Hematopoietic multipotent progenitor cell treated with erythropoietin and hydrocortisone succinate and interleukin-3 and kit ligand, for 8 days (in vitro differentiated cells): ENCODE measurements at regions not wholly inside any gene's neighbourhood (a gene's known extent, or its start where the extent isn't known, plus 50 kb on each side); places are given as distances from the start of the nearest gene placed in this dataset.

Source experiments
- DNase-seq: peaks from one replicate; pipeline ENCODE4 v3.0.0-alpha.2; 2015

DNA sequence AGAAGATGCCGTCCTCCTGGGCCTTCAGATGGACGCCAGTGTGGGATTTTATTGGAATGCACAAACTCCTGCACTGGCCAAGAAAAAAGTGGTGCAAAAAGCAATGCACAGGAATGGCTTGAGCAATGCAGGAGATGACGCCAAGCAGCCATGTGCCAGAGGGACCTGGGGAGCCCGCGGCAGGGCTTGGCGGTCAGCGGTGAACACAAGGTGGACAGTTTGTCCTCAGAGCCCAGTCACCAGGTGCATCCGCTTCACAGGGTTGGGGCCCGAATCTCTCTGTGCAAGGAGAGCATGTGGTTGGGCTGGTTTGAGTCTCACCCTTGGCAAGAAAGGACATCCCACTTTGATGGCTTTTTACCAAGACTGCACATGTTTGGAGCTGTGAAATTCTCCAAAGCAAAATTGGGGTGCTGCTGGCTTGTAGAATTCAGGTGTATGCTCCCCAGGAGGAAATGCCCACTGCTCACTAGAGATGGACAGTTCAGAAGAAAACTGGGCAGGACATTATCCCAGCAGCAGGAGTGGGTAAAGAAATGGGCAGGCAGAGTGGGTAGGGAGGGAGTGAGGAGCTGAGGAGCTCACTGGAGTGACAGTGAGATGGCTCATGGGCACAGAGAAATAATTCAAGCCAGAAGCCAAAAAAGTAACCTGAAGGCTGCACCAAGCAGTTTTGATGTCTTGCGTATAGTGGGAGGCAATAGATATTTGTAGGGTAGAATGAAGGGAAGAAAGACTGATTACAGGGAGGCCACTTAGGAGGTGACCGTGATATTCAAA, 463.9 kb downstream of the MTRR start:
- DNase-seq: no peak

- no peak for DNase-seq
Observed at GRCh38 chr5:8333485-8333884, 464.5 kb downstream of the MTRR start.

DNA sequence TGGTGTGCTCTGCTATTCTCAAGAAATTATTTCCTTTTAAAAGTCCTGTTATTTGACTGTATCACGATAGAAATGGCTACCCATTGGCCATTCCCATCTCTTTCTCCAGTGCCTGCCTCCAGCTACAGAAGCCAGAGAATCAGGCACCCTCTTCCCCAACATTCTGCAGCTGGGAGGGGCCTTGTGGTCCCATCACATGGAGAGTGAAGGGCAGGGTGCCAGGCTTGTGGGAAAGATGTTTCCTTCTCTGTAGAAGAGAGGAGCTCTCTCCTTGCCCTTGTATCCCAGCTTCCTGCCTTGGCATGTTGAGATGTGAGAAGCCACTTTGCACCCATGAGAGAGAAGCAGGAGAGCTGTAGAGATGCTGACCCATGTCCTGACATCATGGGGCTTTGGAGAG, 465.0 kb downstream of the MTRR start:
- DNase-seq: no peak

DNA sequence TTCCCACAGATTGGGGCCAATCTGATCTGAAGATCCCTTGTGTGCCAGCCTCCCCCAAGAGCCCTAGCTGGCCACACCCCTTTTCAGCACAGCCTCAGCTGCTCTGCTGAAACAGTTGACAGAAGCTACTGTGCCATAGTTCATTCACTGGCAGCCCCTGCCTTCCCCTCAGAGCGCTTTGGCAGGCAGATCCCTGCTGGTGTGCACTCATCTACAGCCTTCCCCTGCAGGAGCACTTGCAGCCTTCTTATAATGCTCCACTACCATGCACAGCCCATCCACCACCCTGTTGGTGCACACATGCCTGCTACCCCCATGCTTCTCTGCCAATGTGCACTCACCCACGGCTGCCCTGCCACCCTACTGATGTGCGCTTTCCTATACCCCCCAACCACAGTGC, 471.3 kb downstream of the MTRR start:
- no peak for DNase-seq

GRCh38 chr5:8340739-8341344, 471.9 kb downstream of the MTRR start:
- DNase-seq: no peak

DNA sequence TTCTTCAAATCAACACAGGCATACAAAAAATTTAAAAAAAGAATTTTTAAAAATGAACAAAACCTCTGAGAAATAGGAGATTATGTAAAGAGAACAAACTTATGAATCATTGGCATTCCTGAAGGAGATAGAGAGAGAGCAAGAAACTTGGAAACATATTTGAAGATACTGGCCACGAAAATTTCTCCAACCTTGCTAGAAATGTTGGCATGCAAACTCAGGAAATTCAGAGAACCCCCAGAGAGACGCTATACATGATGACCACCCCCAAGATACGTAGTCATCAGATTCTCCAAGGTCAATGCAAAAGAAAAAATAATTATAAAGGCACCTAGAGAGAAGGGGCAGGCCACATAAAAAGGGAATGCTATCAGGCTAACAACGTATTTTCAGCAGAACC, 472.5 kb downstream of the MTRR start:
- DNase-seq: no peak

DNA sequence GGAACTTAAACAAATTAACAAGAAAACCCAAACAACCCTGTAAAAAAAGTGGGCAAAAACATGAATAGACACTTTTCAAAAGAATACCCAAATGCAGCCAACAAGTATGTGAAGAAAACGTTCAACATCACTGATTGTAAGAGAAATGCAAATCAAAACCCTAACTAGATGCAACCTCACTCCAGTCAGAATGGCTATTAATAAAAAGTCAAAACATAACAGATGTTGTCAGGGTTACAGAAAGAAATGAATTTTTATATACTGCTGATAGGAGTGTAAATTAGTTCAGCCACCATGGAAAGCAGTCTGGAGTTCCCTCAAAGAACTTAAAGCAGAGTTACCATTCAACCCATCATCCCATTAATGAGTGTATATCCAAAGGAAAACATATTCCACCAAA, 479.0 kb downstream of the MTRR start:
- DNase-seq: no peak

GRCh38 chr5:8349855-8350254, 480.9 kb downstream of the MTRR start:
- peak; percentile 30 for DNase-seq

DNA sequence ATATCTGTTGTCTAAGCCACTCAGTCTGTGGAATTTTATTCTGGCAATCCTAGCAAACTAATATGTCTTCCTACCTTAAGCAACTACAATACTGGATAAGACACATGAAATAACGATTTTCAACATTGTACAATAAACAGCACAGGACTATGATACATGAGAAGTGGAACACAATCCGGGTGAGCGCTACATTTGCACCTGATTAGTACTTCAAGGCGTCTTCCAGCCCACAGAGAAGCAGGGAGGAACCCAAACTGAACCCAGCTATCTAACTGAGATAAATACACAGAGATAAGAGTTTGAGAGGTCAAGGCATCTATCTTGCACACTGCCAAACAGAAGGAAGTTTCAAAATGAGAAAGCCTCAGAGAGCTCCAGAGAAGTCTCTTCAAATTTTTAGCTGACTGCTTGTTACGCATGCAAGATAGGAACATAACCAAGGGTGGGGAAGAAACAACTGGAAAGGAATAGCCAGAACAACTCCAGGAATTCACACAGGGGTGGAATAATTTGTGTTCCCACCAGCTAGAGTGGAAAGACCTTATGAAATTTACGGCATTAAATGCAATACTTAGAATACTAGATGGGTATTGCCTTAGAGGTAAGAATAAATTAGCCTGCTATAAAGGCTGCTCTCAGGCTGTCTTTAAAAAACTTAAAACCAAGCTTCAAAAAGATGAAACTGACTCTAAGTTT, 481.8 kb downstream of the MTRR start:
- DNase-seq: no peak

- DNase-seq: no peak
Observed at GRCh38 chr5:8355981-8356380, 487.0 kb downstream of the MTRR start.

- no peak for DNase-seq
Observed at GRCh38 chr5:8360012-8360411, 491.1 kb downstream of the MTRR start.

DNA sequence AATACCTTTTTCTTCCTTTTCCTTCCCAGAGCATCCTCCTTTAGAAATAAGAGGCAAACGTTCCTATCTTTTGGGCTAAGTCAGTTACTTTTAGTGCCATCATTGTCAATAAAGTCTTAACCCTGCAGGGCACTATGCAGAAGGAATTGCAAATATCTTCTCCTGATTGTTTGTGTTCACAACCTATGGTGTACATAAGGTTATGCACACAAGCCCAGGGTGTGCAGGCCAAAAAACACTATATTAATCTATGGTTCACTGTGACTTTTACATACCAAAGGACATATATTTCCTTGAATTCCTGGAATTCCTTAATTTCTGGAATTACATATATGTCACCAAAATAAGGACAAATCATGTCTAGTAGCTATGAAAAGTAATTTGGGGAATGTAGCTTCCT, 493.5 kb downstream of the MTRR start:
- no peak for DNase-seq

GRCh38 chr5:8363138-8363537, 494.2 kb downstream of the MTRR start:
- no peak for DNase-seq

- no peak for DNase-seq
Observed at GRCh38 chr5:8366266-8366665, 497.3 kb downstream of the MTRR start.

DNA sequence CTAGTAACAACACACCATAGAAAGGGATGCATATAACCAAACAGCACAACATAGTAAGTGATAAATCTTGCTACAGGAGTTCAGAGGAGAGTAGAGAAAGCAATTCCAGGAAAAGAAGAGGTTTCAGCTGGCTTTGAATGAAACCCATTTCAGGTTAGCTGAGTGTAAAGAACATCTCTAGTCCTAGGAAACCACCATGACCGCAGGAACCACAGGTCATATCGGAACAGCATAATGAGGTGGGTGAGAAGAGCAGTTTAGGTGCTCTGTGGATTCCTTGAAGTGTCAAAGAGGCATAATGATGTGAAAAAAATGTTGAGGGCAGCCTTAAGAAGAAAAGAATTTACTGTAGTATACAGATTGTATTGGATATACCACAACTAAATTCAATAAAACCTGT, 507.5 kb downstream of the MTRR start:
- no peak for DNase-seq

DNA sequence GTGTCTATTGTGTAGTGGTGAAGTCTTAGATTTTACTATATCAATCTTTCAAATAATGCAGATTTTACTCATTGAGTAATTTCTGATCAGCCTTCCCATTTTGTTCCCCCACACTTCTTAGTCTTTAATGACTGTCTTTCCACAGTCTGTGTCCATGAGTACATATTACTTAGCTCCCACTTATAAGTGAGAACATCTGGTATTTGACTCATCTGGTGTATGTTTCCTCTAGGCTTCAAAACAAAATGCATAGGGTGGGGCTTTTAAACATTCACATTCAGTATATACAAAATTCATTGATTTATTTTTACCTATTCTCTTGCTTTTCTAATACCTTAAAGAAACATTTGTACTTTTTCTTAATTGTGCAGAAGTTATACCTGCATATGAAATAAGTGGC, 513.0 kb downstream of the MTRR start:
- DNase-seq: no peak

DNA sequence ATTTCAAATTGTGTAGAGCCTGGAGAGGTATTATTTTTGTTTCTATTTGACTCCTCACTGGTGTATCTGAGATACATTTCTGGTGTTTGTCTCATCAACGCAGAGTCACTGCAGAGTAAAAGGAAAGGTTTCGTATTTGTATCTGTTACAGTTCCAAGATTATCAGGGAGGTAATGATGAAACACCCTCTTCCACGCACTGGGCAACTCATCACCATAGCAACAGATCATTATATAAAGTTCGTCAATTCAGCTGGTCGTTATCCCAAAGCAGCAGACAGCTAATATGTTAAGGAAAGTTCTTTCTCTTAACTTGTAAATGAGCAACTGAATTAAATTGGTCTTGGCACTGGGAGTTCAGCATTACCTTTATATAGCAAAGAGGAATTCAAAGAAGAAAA, 513.5 kb downstream of the MTRR start:
- no peak for DNase-seq

DNA sequence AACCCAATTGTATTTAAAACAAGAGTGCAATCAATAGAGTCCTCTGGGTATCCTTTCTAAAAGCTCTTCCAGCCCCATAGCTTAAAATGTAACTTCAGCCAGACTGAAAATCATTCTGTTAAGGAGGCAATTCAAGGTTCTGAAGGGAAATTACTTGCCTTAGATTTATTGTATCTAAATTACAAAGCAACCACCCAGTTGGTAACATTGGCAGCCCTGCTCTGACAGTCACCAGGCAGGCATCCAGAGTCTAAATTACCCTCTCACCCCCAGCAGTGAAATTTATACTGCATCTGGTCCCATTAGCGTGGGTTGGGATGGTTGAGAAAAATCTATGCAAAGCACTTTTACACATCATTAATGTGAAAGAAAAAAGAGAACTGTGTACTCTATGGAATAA, 514.7 kb downstream of the MTRR start:
- DNase-seq: no peak

GRCh38 chr5:8386719-8387288, 517.9 kb downstream of the MTRR start:
- no peak for DNase-seq

DNA sequence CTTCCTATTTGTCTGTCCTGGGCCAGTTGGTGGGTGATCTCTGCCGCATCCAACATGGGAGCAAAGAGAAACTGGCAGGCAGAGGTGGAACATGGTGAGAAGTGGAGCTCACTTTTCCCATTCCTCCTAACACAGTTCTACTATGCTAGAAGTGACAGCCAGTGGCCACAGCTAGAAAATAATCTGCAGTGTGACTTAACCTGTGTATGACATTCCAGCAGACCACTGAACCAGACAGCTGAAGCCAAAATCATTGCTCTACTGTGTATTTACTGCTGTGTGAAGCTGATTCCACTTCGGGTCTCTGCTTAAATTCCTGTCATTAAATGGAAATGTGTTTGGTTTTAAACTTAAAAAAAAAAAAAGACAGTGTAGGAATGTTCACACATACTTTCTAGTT, 523.0 kb downstream of the MTRR start:
- no peak for DNase-seq

DNA sequence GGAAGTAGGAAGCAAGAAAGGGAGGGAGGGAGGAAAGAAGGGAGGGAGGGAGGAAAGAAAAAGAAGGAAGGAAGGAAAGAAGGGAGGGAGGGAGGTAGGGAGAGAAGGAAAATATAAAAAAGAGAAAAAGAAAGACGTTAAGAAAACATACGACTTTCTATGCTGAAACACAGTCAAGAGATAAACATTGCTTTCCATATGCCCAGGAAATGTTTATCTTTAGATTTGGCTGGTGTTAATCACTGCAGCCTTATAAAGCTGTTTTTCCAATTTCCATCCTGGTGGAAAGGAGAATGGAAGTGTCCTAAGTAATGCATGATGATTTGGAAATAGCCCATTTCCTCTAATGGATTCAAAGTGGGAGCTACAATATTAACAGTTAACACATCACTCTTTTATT, 524.3 kb downstream of the MTRR start:
- DNase-seq: no peak

DNA sequence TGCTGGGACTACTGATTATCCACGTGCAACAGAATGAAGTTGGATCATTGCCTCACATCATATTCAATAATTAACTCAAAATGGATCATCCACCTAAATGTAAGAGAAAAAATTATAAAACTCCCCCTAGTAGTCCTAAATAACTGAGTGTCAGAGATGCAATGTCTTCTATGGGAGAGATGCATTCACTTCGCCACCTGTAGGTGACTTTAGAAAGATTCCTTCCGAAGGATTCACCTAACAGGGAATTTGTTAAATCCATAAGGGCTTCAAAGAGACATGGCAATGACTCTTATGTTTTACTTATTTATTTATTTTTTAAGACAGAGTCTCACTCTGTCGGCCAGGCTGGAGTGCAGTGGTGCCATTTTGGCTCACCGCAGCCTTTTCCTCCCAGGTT, 526.0 kb downstream of the MTRR start:
- DNase-seq: no peak

- DNase-seq: no peak
Observed at GRCh38 chr5:8396246-8396645, 527.3 kb downstream of the MTRR start.

- no peak for DNase-seq
Observed at GRCh38 chr5:8396756-8397155, 527.8 kb downstream of the MTRR start.
